ENCODE measurements at regions not wholly inside any gene's neighbourhood (a gene's known extent, or its start where the extent isn't known, plus 50 kb on each side); places are given as distances from the start of the nearest gene placed in this dataset.

DNA sequence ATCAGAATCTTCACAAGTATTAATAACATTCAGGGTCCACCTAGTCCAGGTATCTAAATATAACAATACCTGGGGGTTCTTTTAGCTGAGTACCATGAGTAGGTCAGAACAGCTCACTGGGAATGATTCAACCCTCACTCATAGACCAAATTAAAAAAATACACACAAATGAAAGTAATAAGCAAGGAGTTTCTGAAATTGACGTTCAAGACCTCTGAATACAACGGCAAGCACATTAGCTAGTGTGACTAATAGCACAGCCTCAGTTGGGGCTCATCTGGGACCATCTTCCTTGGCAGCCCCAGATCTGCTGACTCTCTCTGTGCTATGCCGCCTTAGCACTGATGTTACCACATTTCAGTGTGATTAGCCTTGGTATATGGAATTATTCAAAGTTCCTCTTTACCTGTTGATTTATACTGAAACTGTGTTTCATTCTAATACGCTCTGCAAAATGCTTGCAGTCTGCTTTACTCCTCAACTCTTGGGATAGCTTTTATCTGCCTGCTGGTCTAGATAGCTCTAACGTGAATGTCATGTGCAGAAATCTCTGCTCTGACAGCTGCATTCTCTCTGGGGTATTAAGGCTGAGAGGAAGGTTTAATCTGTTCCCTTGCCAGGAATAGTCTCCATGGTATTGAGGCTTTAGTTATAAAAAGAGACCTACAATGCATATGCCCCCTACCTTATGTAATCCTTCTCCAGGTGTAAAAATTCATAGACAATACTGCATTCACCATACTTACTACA, 153.3 kb downstream of the METTL4 start:
- DNase-seq: no peak
- no peak for ATAC-seq (ENCODE audit: insufficient read depth, low read depth)
- no peak overlapping the region for H3K9ac ChIP-seq (ENCODE audit: low read depth, low read length)

DNA sequence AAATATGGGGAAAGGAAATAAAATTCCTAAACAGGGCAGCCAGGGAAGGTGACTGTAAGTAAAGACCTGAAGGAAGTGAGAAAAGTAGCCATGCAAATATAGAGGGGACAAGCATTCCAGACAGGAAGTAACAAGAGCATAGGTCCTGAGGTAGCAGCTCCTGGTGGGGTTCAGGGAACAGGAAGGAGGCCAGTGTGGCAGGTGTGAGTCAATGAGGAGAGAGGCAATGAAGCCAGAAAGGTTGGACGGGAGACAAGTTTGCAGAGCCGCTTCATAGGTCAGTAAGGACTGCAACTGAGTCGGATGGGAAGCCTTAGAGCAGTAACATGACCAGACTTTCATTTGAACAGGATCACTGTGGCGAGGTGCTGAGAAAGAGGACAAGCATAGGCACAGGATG, 150.9 kb downstream of the METTL4 start:
- peaks cover 8% of the 10 kb centered on the region for H3K27me3 ChIP-seq (ENCODE audit: insufficient read depth, low read length, poor library complexity)
- no peak for TF ChIP-seq EZH2 (IDR thresholded peaks at IDR 0.05; ENCODE audit: borderline replicate concordance, low read depth, low read length, severe bottlenecking)
- TF ChIP-seq, protein P1, sequence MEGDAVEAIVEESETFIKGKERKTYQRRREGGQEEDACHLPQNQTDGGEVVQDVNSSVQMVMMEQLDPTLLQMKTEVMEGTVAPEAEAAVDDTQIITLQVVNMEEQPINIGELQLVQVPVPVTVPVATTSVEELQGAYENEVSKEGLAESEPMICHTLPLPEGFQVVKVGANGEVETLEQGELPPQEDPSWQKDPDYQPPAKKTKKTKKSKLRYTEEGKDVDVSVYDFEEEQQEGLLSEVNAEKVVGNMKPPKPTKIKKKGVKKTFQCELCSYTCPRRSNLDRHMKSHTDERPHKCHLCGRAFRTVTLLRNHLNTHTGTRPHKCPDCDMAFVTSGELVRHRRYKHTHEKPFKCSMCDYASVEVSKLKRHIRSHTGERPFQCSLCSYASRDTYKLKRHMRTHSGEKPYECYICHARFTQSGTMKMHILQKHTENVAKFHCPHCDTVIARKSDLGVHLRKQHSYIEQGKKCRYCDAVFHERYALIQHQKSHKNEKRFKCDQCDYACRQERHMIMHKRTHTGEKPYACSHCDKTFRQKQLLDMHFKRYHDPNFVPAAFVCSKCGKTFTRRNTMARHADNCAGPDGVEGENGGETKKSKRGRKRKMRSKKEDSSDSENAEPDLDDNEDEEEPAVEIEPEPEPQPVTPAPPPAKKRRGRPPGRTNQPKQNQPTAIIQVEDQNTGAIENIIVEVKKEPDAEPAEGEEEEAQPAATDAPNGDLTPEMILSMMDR (IDR thresholded peaks at IDR 0.05; ENCODE audit: borderline replicate concordance, extremely low read depth, low read length, poor library complexity, severe bottlenecking): no peak
- no peak overlapping the region for H3K9ac ChIP-seq (ENCODE audit: low read depth, low read length)
- DNase-seq (no peak), ATAC-seq (ENCODE audit: insufficient read depth, low read depth) (no peak)
- H4K20me1 ChIP-seq (ENCODE audit: insufficient read depth, low read length): no peaks in the 10 kb centered on the region
- no peak overlapping the region for H3K27ac ChIP-seq (ENCODE audit: low read length)
- H3K4me1 ChIP-seq (ENCODE audit: insufficient read depth, low read length): no peaks in the 10 kb centered on the region
- H3K4me3 ChIP-seq (ENCODE audit: low read depth in 1 of 2, low read length in 2 of 2): no peak overlapping the region
- H3K4me2 ChIP-seq (ENCODE audit: insufficient read depth, low read length): no peak overlapping the region
- H3K36me3 ChIP-seq (ENCODE audit: insufficient read depth, low read length): no peaks in the 10 kb centered on the region
- H3K9me3 ChIP-seq (ENCODE audit: insufficient read depth, low read length, severe bottlenecking): no peaks in the 10 kb centered on the region
- H2AFZ ChIP-seq (ENCODE audit: low read depth, low read length): no peak overlapping the region
- no peaks in the 10 kb centered on the region for H3K79me2 ChIP-seq (ENCODE audit: insufficient read depth, low read length)

More for the DNA sequence above, 153.3 kb downstream of the METTL4 start:
- Histone ChIP-seq H4K20me1 (ENCODE audit: insufficient read depth, low read length) (no peaks in the 10 kb centered on the region), H3K36me3 (ENCODE audit: insufficient read depth, low read length) (no peaks in the 10 kb centered on the region), H3K4me3 (ENCODE audit: low read depth in 1 of 2, low read length in 2 of 2) (no peak overlapping the region), H2AFZ (ENCODE audit: low read depth, low read length) (no peak overlapping the region), H3K4me2 (ENCODE audit: insufficient read depth, low read length) (no peak overlapping the region), H3K4me1 (ENCODE audit: insufficient read depth, low read length) (no peaks in the 10 kb centered on the region), H3K79me2 (ENCODE audit: insufficient read depth, low read length) (no peaks in the 10 kb centered on the region), H3K27ac (ENCODE audit: low read length) (no peak overlapping the region), H3K27me3 (ENCODE audit: insufficient read depth, low read length, poor library complexity) (peaks cover 8% of the 10 kb centered on the region), H3K9me3 (ENCODE audit: insufficient read depth, low read length, severe bottlenecking) (no peaks in the 10 kb centered on the region)
- no peak for TF ChIP-seq EZH2 (IDR thresholded peaks at IDR 0.05; ENCODE audit: borderline replicate concordance, low read depth, low read length, severe bottlenecking)
- TF ChIP-seq, protein P1 (IDR thresholded peaks at IDR 0.05; ENCODE audit: borderline replicate concordance, extremely low read depth, low read length, poor library complexity, severe bottlenecking): no peak

DNA sequence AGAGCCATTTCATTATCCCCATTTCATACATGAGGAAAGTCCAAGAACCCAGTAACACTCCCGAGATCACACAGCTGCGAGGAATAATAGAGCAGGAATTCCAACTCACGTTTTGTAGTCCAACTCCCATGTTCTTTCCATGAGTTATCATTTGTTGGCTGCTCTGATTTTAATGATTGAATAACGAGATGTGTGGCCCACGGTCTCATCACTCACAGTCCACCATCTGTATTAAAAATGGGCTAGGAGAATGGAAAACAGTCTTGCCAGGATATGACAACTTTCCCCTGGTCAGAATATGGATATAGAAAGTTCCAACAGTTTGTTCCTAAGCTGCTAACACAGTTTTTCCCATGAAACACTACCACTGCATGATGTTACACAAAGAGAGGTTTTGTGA, 147.5 kb downstream of the METTL4 start:
- H3K4me1 ChIP-seq (ENCODE audit: insufficient read depth, low read length): no peaks in the 10 kb centered on the region
- no peak for DNase-seq
- H3K4me2 ChIP-seq (ENCODE audit: insufficient read depth, low read length): no peak overlapping the region
- ATAC-seq (ENCODE audit: insufficient read depth, low read depth): no peak
- H3K4me3 ChIP-seq (ENCODE audit: low read depth in 1 of 2, low read length in 2 of 2): no peak overlapping the region
- H3K36me3 ChIP-seq (ENCODE audit: insufficient read depth, low read length): no peaks in the 10 kb centered on the region
- no peaks in the 10 kb centered on the region for H3K79me2 ChIP-seq (ENCODE audit: insufficient read depth, low read length)
- no peak for TF ChIP-seq EZH2 (IDR thresholded peaks at IDR 0.05; ENCODE audit: borderline replicate concordance, low read depth, low read length, severe bottlenecking)
- TF ChIP-seq, protein P1 (IDR thresholded peaks at IDR 0.05; ENCODE audit: borderline replicate concordance, extremely low read depth, low read length, poor library complexity, severe bottlenecking): no peak
- H3K27ac ChIP-seq (ENCODE audit: low read length): no peak overlapping the region
- no peaks in the 10 kb centered on the region for H3K9me3 ChIP-seq (ENCODE audit: insufficient read depth, low read length, severe bottlenecking)
- peaks cover 8% of the 10 kb centered on the region for H3K27me3 ChIP-seq (ENCODE audit: insufficient read depth, low read length, poor library complexity)
- no peak overlapping the region for H3K9ac ChIP-seq (ENCODE audit: low read depth, low read length)
- no peaks in the 10 kb centered on the region for H4K20me1 ChIP-seq (ENCODE audit: insufficient read depth, low read length)
- H2AFZ ChIP-seq (ENCODE audit: low read depth, low read length): no peak overlapping the region

Measured in DND-41 (cell line).